Stromal cell of bone marrow (primary cell): ENCODE measurements at regions not wholly inside any gene's neighbourhood (a gene's known extent, or its start where the extent isn't known, plus 50 kb on each side); places are given as distances from the start of the nearest gene placed in this dataset.

ENCODE experiments used
- DNase-seq: peaks from one replicate; pipeline ENCODE4 v3.0.0-alpha.2; 2012; ENCODE audit warnings: low read depth

GRCh38 chr2:187136646-187137045, 287.7 kb upstream of the ZSWIM2 start:
- DNase-seq, result no peak

GRCh38 chr2:187134306-187134705, 285.3 kb upstream of the ZSWIM2 start:
- DNase-seq, result no peak

- no peak for DNase-seq
Measured at GRCh38 chr2:187129868-187130267, 280.9 kb upstream of the ZSWIM2 start.

- DNase-seq, result no peak
Measured at GRCh38 chr2:187129306-187129705, 280.3 kb upstream of the ZSWIM2 start.

GRCh38 chr2:187126247-187127005, 277.5 kb upstream of the ZSWIM2 start:
- DNase-seq, result no peak

- DNase-seq, result no peak
Measured at GRCh38 chr2:187125318-187125717, 276.3 kb upstream of the ZSWIM2 start.

- no peak for DNase-seq
Measured at GRCh38 chr2:187124529-187124928, 275.6 kb upstream of the ZSWIM2 start.

GRCh38 chr2:187118331-187119099, 269.5 kb upstream of the ZSWIM2 start:
- no peak for DNase-seq

- DNase-seq, result no peak
Measured at GRCh38 chr2:187117483-187117882, 268.5 kb upstream of the ZSWIM2 start.

GRCh38 chr2:187115627-187116026, 266.7 kb upstream of the ZSWIM2 start:
- no peak for DNase-seq

GRCh38 chr2:187107001-187107400, 258.0 kb upstream of the ZSWIM2 start:
- DNase-seq, result no peak

- DNase-seq, result no peak
Measured at GRCh38 chr2:187105218-187105617, 256.2 kb upstream of the ZSWIM2 start.

GRCh38 chr2:187102381-187102780, 253.4 kb upstream of the ZSWIM2 start:
- DNase-seq, result no peak

- no peak for DNase-seq
Measured at GRCh38 chr2:187098154-187098553, 249.2 kb upstream of the ZSWIM2 start.

- no peak for DNase-seq
Measured at GRCh38 chr2:187093771-187094412, 244.9 kb upstream of the ZSWIM2 start.

GRCh38 chr2:187091664-187092063, 242.7 kb upstream of the ZSWIM2 start:
- DNase-seq, result no peak

GRCh38 chr2:187084524-187084923, 235.6 kb upstream of the ZSWIM2 start:
- no peak for DNase-seq

GRCh38 chr2:187081461-187081860, 232.5 kb upstream of the ZSWIM2 start:
- DNase-seq, result no peak

- DNase-seq, result no peak
Measured at GRCh38 chr2:187079901-187080300, 230.9 kb upstream of the ZSWIM2 start.

GRCh38 chr2:187078297-187078696, 229.3 kb upstream of the ZSWIM2 start:
- DNase-seq, result peak; percentile 8

GRCh38 chr2:187075671-187076070, 226.7 kb upstream of the ZSWIM2 start:
- no peak for DNase-seq

GRCh38 chr2:187075199-187075635, 226.2 kb upstream of the ZSWIM2 start:
- DNase-seq, result no peak

GRCh38 chr2:187058198-187058597, 209.2 kb upstream of the ZSWIM2 start:
- no peak for DNase-seq
